Tongue (tissue), 1 donor: ENCODE measurements at regions not wholly inside any gene's neighbourhood (a gene's known extent, or its start where the extent isn't known, plus 50 kb on each side); places are given as distances from the start of the nearest gene placed in this dataset.

ENCODE experiments used
- DNase-seq: peaks from one replicate; pipeline ENCODE4 v3.0.0-alpha.2; 2015

GRCh38 chr17:27396045-27396444, 60.2 kb upstream of the KSR1 start:
- no peak for DNase-seq

- DNase-seq, result no peak
Measured at GRCh38 chr17:27396941-27397340, 59.3 kb upstream of the KSR1 start.

GRCh38 chr17:27398691-27399090, 57.6 kb upstream of the KSR1 start:
- no peak for DNase-seq

GRCh38 chr17:27400991-27401390, 55.3 kb upstream of the KSR1 start:
- DNase-seq, result no peak

GRCh38 chr17:27402943-27403342, 53.3 kb upstream of the KSR1 start:
- no peak for DNase-seq

- no peak for DNase-seq
Measured at GRCh38 chr17:27403480-27404005, 52.7 kb upstream of the KSR1 start.

GRCh38 chr17:27404676-27405075, 51.6 kb upstream of the KSR1 start:
- no peak for DNase-seq
